Panc1 (cell line): ENCODE measurements at regions not wholly inside any gene's neighbourhood (a gene's known extent, or its start where the extent isn't known, plus 50 kb on each side); places are given as distances from the start of the nearest gene placed in this dataset.

Experiments used
- POLR2AphosphoS5 ChIP-seq: IDR thresholded peaks from 2 replicates; pipeline ENCODE4 v1.6.1; 2012; ENCODE audit warnings: mild to moderate bottlenecking, low read depth, low read length, moderate library complexity
- SIN3A ChIP-seq: IDR thresholded peaks from 2 replicates; pipeline ENCODE4 v1.6.1; 2012; ENCODE audit warnings: low read depth, mild to moderate bottlenecking, low read length, moderate library complexity, borderline replicate concordance; ENCODE audit not compliant: insufficient read depth
- TF ChIP-seq, protein P1 (sequence below): fragments of 450-650 bp; IDR thresholded peaks from 2 replicates; pipeline ENCODE4 v1.5.1; 2017; ENCODE audit warnings: mild to moderate bottlenecking
- TF ChIP-seq, protein P2 (sequence below), 2 experiments: IDR thresholded peaks; 2 replicates each; pipeline ENCODE4 v1.6.1; 2011 to 2012; ENCODE audit warnings: low read depth in 2 of 2, control low read depth in 1 of 2, low read length in 1 of 2, mild to moderate bottlenecking in 1 of 2, moderate library complexity in 1 of 2; ENCODE audit not compliant: insufficient read depth in 1 of 2

DNA sequence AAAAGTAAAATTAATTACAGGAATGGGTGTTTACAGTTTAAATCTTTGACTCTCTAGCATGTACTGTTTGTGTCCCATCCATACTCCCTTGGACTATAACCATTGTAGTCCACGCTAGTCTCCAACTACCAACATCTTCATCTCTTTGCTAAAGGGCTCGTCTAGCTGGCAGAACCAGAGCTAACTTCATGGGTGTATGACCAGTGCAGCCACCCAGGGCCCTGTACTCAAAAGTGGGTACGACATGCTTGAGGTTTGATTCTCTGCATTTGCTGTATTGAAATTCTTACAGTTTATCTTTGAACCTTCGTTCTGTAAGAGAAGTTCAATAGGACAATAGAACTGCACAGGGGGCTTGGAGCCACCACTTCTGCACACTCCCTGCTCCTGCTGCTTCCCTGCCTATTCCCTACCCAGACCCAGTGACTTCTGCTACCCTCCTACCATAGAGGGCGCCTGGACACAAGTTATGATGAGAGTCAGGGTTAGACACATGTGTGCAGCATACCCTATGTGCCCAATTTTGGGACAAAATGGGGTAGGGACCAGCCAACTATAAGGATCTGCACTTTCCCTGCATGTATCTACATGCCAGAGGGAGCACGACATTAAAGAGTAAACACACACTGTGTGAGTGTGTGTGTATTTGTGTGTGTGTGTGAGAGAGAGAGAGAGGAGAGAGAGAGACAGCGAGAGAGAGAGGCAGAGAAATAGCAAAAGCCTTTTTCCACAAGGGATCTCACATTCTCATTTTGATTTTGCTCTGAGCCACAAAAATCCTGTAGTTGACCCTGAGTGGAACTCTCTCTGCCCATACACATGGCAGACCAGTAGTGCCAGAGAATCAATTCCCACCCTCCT lies 59.0 kb upstream of the NECTIN3 start:
- TF ChIP-seq, protein P1, sequence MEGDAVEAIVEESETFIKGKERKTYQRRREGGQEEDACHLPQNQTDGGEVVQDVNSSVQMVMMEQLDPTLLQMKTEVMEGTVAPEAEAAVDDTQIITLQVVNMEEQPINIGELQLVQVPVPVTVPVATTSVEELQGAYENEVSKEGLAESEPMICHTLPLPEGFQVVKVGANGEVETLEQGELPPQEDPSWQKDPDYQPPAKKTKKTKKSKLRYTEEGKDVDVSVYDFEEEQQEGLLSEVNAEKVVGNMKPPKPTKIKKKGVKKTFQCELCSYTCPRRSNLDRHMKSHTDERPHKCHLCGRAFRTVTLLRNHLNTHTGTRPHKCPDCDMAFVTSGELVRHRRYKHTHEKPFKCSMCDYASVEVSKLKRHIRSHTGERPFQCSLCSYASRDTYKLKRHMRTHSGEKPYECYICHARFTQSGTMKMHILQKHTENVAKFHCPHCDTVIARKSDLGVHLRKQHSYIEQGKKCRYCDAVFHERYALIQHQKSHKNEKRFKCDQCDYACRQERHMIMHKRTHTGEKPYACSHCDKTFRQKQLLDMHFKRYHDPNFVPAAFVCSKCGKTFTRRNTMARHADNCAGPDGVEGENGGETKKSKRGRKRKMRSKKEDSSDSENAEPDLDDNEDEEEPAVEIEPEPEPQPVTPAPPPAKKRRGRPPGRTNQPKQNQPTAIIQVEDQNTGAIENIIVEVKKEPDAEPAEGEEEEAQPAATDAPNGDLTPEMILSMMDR: no peak
- TF ChIP-seq POLR2AphosphoS5 (no peak), SIN3A (no peak)
- TF ChIP-seq, protein P2, sequence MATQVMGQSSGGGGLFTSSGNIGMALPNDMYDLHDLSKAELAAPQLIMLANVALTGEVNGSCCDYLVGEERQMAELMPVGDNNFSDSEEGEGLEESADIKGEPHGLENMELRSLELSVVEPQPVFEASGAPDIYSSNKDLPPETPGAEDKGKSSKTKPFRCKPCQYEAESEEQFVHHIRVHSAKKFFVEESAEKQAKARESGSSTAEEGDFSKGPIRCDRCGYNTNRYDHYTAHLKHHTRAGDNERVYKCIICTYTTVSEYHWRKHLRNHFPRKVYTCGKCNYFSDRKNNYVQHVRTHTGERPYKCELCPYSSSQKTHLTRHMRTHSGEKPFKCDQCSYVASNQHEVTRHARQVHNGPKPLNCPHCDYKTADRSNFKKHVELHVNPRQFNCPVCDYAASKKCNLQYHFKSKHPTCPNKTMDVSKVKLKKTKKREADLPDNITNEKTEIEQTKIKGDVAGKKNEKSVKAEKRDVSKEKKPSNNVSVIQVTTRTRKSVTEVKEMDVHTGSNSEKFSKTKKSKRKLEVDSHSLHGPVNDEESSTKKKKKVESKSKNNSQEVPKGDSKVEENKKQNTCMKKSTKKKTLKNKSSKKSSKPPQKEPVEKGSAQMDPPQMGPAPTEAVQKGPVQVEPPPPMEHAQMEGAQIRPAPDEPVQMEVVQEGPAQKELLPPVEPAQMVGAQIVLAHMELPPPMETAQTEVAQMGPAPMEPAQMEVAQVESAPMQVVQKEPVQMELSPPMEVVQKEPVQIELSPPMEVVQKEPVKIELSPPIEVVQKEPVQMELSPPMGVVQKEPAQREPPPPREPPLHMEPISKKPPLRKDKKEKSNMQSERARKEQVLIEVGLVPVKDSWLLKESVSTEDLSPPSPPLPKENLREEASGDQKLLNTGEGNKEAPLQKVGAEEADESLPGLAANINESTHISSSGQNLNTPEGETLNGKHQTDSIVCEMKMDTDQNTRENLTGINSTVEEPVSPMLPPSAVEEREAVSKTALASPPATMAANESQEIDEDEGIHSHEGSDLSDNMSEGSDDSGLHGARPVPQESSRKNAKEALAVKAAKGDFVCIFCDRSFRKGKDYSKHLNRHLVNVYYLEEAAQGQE (IDR thresholded peaks at IDR 0.05; ENCODE audit: insufficient read depth in 1 of 2, low read depth in 2 of 2, low read length in 1 of 2): no peak
